Vagina (tissue), 2 donors: ENCODE measurements at regions not wholly inside any gene's neighbourhood (a gene's known extent, or its start where the extent isn't known, plus 50 kb on each side); places are given as distances from the start of the nearest gene placed in this dataset.
A peak's percentile ranks its signal among the peaks of the same experiment; 100 is the strongest.

ENCODE experiments used
- CTCF ChIP-seq, 3 experiments: fragments of 450-650 bp in 2 of 3; fragments of 200-600 bp in 1 of 3; sonication (generic) in 1 of 3; IDR thresholded peaks; one replicate each; pipeline ENCODE4 v1.5.1; 2017 to 2019; ENCODE audit warnings: antibody characterized with exemption in 3 of 3, mild to moderate bottlenecking in 2 of 3, moderate library complexity in 2 of 3
- POLR2AphosphoS5 ChIP-seq, 2 donors: sonication (generic); formaldehyde crosslinking; IDR thresholded peaks; one replicate each; pipeline ENCODE4 v1.9.0; 2017; ENCODE audit warnings: antibody characterized with exemption in 2 of 2, mild to moderate bottlenecking in 2 of 2, low read depth in 1 of 2; ENCODE audit not compliant: insufficient read depth in 1 of 2

- TF ChIP-seq CTCF (IDR thresholded peaks at IDR 0.05), result no peak
- peak in 1 of 2 donors; percentile 35 for TF ChIP-seq POLR2AphosphoS5 (IDR thresholded peaks at IDR 0.05; ENCODE audit: insufficient read depth in 1 of 2, low read depth in 1 of 2)
Measured at GRCh38 chr5:7321724-7322123, 74.2 kb upstream of the ADCY2 start.
